ENCODE measurements at regions not wholly inside any gene's neighbourhood (a gene's known extent, or its start where the extent isn't known, plus 50 kb on each side); places are given as distances from the start of the nearest gene placed in this dataset.

DNA sequence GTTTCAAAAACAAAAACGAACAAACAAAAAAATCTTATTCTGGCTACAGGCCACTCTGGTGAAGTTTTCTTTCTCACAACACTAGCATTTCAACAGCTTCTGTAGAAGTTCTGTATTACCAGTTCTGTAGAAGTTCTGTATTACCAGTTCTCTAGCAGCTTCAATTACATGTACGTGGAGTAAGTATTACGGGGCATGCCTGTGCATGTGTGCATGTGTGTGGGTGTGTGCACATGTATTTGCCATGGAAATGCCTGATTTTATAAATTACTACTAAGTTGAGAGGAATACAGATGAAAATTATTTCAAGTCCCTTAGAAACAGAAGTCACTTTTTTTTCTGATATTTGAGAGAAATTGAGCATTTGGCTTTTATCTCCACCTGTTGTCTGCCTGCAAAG, 414.2 kb downstream of the FOXO1 start:
- DNase-seq (ENCODE audit: low read depth): no peak

DNA sequence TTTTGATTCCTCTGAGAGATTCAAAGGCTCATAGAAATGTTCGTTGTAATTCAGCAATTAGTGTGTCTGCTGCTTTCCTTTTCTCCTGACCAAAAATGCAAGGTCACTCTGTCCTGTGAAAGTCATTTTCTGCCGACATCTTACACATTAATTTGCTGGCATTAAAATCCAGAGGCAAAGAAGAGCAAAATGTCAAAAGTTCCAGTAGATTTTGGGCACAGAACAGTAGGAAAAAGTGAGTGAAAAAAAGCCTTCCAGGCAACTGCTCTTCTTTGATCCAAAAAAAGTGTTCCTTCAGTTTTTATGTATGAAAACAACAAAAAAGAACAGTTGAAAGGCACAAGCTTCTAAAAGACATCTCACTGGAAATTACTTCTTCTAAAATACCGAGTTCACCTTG, 413.8 kb downstream of the FOXO1 start:
- DNase-seq (ENCODE audit: low read depth): no peak

DNA sequence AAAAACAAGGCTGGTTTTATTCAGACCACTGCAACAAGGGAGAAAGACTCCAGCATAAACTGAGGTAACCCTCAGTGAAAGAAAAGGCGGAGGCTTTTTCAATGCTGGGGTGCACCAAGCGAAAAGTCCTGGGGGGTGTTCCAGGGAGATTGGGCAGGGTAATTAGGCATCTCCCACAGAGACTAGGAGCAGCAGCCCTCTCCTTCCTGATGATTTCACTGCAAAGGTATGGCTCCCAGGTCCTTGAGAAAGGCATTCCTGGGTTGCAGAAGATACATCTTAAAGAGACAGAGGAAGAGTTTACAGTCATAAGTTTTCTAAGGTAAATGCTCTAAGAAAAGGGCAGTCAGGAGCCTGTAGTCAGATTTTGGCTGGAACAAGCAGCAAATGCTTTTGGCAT, 412.0 kb downstream of the FOXO1 start:
- DNase-seq (ENCODE audit: low read depth): no peak

DNA sequence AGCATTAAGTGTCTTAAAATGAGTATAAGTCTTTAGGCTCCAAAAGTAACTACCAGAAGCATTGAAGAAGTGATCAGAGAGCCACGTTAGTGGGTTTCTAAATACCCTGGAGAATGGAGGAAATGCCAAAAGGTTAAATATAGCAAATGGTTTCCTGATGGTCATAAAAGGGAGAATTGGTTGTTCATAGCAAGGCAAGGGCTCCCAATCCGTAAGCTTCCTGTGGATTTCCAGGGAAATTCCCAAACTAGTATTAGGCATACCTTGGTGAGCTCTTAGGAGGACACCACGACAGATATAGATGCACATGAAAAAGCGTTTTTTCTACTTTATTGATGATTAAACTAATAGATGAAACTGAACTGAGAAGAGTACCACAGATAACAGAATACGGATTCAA, 410.9 kb downstream of the FOXO1 start:
- no peak for DNase-seq (ENCODE audit: low read depth)

DNA sequence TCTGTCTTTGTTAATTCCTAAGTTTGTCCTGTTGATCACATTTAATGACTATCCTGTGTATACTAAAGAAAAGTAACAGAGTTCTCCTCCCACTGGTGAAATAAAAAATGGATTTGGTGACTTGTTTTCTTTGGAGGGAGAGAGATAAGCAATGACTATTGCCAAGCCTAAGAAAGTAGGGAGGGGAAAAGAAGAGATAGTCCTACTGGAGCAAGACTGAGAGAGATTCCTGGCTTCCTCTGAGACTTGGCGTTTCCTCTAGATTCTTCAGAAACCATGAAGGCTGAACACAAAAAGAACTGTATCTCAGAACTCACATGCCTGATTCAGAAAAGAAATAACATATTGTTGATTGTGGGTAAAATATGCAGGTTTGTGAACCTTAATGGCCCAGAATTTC, 406.5 kb downstream of the FOXO1 start:
- no peak for DNase-seq (ENCODE audit: low read depth)

DNA sequence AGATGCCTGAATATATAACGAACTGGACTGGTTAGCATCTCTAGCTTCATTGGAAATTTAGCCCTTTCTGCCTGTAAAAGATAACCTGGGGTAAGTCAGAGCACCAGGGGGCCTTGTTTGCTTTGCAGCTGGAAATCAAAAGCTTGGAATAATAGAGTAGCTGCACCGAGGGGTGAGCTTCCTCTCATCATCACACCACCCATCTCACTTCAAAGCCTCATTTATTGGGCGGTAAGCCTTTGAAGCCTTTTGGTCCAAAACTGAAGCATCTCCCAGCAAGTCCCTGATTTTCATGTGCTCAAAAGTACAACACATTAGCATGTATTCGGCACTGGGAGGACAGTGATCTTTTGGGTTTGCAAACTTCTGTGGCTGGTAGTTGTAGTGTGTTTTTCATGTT, 405.1 kb downstream of the FOXO1 start:
- no peak for DNase-seq (ENCODE audit: low read depth)

DNA sequence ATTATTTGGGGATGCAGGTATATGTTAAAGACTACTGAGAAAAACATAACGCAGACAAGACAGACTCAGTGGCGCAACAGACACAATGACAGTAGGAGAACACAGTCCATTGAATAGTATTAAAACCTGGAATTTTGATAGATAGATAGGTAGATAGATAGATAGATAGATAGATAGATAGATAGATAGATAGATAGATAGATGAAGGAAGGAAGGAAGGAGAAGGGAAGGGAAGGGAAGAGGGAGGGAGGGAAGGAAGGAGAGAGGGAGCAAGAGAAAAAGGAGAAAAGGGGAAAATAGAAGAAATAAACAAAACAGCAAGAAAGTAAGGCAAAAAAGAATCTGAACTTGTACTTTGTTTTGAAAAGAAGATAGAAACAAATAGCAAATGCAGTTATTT, 404.5 kb downstream of the FOXO1 start:
- no peak for DNase-seq (ENCODE audit: low read depth)

DNA sequence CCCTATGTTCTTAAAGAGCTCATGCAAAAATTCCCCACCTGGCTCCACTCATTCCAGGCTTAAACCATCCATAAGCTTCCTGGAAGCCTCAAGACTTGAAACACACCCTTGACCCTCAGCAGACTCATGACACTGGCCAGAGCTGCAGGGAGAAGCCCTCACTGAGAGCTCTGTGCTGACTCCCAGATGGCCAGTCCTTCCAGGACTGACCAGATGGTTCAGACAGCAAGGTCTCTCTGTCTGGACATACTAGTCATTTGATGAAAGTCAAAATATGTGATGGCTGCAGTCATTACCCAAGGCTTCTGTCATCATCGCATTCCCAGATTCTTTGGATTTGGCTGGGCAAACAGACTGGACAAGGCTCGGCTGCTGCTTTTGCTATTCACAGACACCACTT, 397.4 kb downstream of the FOXO1 start:
- no peak for DNase-seq (ENCODE audit: low read depth)

DNA sequence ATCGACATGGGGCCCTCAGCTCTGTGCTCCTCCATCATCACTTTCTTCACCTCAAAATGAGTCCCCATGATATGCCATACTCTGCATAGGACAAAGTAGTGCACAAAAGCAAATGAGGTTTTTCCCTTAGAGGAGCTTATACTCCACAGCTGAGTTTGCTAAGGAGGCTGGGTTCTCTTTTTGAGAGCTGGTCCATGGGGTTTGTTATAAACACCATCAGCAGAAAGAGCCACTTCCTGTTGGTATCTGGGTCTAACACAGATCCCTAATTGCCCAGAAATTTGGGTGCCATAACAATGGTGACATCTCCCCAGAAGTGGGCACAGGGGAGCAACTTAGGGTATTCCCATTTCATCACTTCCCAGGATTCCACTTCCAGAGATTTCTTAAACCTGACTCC, 395.7 kb downstream of the FOXO1 start:
- DNase-seq (ENCODE audit: low read depth): no peak

DNA sequence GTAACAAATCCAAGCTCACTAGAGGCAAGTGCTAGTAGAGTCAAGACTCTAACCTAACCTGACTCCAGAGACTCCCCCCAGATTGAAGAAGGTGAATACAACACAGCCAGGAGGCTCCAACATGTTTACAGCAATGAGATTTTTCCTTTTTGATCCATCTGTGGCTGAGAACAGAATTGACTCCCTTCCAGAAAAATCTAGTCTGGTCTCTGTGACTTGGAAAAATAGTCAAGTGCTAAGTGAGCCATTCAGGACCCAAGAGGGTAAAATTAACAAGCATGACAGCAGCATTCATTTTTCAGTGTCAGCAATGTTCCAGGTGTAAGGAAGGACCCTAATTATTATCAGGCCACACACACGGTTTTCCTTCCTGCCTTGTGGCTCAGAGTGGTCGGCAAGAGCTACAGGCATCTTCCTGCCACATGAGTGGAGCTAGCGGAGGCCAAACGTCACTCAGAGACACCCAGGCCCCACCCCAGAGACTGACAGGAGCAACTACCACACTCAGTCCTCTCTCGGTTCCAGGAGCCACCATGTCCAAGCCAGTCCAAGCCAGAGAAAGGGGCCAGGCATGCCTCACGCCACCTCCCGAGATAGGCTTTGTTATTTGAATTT, 395.1 kb downstream of the FOXO1 start:
- DNase-seq (ENCODE audit: low read depth): no peak

DNA sequence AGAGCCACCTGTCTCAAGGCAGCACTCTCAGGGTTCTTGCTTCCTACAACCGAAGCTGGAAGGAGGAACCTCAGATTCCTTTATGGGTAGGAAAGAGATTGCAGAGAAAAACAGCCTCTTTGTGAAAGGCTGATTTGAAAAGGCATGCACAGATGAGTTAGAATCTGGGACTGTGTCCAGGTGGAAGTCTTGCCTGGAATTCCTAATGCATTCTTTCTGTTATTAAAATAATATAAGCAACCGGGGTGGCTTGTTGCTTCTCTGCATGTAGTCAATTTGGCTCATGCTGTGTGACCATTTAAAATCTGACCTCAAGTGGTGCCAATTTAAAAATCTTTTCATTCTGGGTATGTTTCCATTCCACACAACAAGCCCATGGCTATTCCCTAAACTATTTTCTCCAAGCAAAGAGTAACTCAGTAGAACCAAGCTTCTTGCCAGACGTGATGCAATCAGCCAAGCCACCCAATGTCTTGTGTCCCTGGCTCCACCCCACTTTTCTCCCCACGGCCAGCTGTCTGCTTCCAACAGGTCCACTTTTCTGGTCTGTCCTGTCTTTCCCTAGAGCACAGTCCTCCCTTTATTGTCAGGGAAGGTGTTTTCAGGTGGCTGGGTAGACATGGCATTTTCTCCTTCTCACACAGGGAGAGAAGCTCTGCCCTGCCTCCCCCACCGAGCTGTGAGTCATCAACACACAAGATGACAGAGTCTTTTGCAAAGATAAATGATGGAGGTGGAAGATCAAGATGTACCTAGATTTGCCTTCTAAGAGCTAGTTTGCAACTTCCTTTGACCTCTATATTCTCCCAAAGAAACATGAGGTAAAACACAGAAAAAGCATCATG, 394.3 kb downstream of the FOXO1 start:
- peak; percentile 41 for DNase-seq (ENCODE audit: low read depth)

DNA sequence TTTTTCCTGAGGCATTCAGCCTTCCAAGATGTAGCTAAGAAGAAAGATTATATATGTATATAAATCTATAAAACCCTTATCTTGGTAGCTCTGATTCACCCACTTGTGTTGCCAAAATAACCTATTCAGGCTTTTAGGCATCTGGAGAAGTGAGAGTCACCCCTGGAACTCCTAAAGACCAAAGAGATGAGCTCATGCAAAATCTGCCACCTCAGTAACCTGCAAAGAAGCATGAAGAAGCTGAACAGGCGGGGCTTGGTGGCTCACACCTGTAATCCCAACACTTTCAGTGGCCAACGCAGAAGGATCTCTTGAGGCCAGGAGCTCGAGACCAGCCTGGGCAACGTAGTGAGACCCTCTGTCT, 393.7 kb downstream of the FOXO1 start:
- DNase-seq (ENCODE audit: low read depth): no peak

DNA sequence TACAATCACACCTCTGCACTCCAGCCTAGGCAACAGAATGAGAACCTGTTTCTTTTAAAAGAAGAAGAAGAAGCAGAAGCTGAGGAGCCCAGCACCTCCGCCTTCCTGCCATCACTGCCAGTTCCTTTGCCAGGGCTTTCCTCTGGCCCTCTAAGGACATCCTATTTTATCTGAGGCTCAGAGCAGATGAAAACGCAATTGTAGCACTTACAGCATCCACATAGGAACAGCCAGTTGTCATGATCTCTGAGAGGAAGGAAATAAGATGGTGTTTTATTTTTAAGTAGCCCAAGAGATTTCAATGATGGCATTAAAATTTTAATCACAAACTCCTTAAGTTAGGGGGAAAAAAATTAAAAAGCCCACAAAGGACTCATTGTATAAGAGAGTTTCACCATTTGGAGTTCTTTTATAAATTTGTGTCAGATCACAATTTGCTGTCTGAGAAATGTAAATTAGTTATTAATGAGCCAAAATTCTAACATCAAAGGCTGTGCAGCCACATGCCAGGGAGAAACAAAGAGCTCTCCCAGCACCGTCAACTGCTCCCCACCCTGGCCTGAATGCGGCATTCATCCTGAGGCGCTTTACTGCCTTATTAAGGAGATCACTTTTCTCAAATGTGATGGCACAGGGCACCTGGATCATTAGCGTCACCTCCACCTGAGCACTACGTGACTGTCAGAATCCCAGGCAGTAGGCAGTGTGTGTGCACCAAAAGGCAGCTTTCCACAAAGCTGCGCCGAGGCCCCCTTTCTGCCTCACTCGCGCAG, 393.0 kb downstream of the FOXO1 start:
- no peak for DNase-seq (ENCODE audit: low read depth)

DNA sequence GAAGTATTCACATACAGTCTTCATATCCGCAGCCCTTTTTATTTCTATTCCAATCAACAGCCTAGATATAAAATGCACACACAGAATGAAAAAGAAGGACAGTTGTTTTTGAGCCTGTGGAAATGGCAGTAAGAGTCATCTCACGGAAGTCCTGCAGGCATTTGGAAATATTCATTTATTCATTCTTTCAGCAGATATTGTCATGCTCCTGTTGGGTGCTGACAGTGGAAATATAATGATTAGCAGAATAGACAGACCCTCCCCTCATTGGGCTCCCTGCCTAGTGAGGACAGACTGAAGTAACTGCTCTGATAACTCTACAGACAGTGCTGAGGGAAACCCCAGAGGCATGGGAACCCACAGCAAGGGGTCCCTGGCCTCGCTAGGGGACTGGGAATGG, 392.3 kb downstream of the FOXO1 start:
- DNase-seq (ENCODE audit: low read depth): no peak

DNA sequence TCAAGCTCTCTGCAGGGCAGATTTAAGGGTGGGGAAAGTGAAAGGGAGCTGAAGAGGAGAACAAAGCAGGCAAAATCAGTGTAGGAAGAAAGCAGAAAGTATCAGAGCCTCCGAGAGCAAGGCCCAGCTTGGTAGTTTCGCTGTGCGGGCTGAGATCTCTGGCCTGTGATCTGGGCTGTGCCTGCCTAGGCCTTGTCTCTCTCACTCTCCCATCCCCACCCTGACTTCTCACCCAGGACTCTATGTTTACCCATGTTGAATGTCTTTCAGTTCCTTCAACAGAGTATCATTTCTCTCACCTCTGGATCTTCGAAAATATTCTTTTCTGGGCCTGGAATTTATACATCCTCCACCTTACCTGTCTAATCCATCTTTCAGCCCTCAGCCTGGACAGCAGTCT, 391.3 kb downstream of the FOXO1 start:
- no peak for DNase-seq (ENCODE audit: low read depth)

DNA sequence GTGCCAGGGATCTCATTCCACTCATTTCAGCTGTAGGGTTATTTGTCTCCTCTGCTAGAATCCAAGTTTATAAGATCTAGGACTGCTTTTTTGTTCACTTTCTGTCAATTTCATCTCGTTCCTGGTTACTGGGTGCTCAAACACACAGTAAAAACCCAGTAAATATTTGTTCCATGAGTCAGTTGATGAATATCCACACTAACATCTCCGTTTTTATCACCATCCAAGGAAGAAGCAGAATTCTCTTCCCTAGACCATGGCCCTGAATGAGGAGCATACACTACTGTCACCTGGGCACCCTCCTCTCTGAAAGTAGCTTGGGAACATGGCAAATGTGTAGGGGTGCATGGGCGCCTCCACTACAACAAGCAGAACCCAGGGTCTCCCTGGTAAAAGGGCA, 390.8 kb downstream of the FOXO1 start:
- DNase-seq (ENCODE audit: low read depth): no peak

DNA sequence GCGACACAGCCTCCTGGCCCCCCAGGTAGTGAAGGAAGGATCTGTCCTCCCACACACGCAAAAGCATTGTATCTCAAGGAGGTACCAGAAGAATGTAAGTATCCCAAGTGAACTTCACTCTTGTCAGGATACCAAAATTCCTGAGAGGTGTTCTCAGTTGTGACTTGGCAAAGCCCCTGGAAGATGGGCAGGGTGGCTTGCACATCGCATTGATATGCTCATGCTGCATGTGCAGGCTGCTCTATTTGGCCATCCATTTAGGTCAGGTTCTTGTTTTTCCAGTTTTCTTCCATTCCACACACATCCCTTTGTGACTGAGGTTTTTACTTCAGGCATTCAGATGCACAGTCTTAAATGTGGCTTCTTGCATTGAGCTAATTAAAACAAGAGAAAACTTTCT, 382.8 kb downstream of the FOXO1 start:
- no peak for DNase-seq (ENCODE audit: low read depth)

DNA sequence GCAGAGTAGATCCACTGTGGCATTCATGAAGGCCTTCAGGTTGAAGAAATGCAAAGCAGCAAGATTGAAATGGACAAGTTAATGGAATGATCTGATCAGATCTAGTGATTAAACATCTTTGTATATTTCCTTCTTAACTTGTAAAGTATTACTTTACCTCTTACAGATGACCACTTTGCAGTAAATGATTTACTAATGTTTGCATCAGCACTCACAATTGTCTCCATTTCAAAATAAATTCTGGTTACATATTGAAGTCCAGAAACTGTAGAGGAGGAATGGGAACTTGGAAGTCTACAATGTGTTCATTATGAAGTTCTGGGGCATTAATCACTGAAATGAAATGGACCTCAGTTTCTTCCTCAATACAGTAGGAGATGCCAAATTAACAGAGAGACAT, 380.8 kb downstream of the FOXO1 start:
- no peak for DNase-seq (ENCODE audit: low read depth)

DNA sequence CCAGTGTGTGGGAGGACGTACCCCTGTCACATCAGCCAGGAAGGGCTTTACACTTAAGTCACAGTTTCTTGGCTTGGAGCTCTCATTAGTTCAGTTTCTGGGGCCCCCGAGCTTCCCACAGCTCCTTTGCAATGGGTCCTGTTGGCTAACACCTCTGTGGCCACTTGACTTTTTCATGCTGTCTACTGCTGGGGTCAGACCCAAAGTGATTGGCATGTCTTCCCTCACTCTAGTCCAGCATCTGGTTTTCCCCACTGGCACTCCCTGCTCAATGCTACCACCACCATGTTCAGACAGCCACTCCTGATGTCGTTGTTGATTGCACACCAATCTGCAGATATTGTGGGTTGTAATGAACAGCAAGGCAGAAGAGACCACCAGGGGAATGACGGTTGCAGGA, 379.0 kb downstream of the FOXO1 start:
- no peak for DNase-seq (ENCODE audit: low read depth)

DNA sequence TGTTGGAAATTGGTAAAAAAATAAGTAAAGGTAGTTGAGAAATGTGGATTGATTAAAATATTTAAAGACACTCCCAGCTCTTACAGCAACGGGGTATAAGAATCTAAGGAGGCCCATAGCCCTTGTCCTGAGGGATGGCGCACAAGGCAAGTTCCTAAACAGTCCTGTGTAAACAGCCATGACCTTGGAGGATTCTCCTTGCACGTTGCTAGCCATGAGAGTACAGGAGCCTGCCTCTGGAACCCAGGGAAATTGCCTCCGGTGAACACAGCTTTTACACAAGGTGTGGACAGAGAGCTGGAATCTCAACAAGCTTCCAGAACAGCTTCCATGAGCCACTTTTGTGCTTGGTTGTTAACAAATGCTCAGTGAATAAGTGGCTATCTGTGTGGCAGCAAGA, 378.2 kb downstream of the FOXO1 start:
- DNase-seq (ENCODE audit: low read depth): no peak

DNA sequence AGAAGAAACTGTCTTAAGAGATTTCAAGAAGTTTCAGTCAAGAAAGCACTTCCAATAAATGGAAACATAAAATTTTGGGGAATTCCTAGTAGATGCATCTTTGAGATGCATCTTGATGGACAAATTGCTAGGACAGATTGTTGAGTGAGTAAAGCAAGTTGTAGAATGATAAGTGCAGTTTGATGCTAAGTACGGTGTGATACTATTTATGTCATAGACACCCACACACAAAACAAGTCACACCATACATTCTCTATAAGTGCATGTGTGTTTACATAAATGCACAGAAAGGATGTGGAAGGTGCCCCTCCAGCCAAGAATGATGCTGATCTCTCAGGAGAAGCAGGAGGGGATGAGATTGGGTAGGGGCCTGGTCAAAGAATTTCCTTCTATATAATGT, 375.7 kb downstream of the FOXO1 start:
- DNase-seq (ENCODE audit: low read depth): no peak

DNA sequence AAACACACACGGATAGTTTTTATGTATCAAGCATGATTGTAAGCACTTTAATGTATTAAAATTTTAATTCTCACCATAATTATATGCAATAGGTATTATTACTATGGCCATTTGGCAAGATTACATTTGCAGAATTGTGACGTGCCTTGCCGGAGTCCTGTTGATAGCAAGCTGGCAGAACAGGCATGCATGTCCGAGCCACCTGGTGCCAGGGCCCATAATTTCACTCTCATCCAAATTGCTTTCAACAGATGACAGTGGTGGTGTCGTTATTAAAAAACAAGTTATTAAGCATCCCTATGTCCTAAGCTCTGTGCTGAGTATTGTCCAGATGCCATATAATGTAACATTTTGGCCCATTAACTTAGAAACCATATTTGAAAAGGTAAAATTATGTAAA, 374.3 kb downstream of the FOXO1 start:
- DNase-seq (ENCODE audit: low read depth): no peak

DNA sequence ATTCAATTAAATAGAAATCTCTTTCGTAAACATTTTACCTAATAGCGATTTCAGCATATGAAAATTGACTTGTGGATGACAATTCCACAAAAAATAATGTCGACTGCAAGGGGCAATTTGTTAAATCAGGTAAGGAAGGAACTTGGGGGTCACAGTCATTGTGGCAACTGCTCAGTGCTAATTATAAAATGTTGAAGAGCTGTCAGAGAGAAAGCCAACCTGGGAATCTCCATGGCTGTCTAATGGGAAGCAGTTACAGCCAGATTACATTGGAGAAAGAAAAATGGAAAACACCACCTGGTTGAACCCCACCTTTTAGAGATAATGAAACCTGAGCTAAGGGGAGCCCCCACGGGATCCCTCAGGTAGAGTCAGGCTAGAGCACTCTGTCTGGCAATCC, 373.9 kb downstream of the FOXO1 start:
- no peak for DNase-seq (ENCODE audit: low read depth)
